ENCODE measurements at regions not wholly inside any gene's neighbourhood (a gene's known extent, or its start where the extent isn't known, plus 50 kb on each side); places are given as distances from the start of the nearest gene placed in this dataset.
A peak's percentile ranks its signal among the peaks of the same experiment; 100 is the strongest.

DNA sequence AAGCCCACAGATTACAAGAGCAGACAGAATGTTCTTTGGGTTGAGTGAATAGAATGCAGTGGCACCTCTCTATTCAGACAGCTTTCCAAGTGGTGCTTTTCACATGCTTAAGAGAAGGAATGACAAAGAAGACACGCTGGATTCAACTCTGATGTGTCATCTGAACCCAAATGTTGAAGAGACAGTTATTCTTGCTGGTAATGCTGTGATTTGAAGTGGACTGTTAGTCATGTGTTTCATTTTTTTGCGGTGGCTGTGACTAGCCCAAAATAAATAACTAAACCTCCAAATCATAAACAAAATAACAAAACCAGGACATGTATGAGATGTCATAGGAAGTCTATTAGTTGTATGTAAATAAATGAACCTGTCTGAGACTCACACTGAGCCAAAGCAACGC, 391.8 kb upstream of the PRICKLE1 start:
- Mint-ChIP-seq H3K4me3 (ENCODE audit: unreplicated experiment) (no peak overlapping the region), H3K4me1 (ENCODE audit: insufficient read depth, unreplicated experiment) (peaks cover 5% of the 10 kb centered on the region), H3K36me3 (ENCODE audit: insufficient read depth, unreplicated experiment) (no peaks in the 10 kb centered on the region), H3K27ac (ENCODE audit: low read depth, unreplicated experiment) (no peak overlapping the region), H3K27me3 (ENCODE audit: insufficient read depth, unreplicated experiment) (no peaks in the 10 kb centered on the region), H3K9me3 (ENCODE audit: unreplicated experiment) (no peaks in the 10 kb centered on the region)
- intact Hi-C loops (cut with micrococcal nuclease), result no loop called here
- DNase-seq (ENCODE audit: unreplicated experiment), result peak; percentile 70
- POLR2A ChIA-PET, result no interaction called here
- CTCF ChIA-PET, result interaction anchor here (0.8 kb wide), 1 partner anchor 499 kb away, joined by 6 read pairs; no protein-coding TSS in a partner anchor
- TF ChIP-seq, protein P1, sequence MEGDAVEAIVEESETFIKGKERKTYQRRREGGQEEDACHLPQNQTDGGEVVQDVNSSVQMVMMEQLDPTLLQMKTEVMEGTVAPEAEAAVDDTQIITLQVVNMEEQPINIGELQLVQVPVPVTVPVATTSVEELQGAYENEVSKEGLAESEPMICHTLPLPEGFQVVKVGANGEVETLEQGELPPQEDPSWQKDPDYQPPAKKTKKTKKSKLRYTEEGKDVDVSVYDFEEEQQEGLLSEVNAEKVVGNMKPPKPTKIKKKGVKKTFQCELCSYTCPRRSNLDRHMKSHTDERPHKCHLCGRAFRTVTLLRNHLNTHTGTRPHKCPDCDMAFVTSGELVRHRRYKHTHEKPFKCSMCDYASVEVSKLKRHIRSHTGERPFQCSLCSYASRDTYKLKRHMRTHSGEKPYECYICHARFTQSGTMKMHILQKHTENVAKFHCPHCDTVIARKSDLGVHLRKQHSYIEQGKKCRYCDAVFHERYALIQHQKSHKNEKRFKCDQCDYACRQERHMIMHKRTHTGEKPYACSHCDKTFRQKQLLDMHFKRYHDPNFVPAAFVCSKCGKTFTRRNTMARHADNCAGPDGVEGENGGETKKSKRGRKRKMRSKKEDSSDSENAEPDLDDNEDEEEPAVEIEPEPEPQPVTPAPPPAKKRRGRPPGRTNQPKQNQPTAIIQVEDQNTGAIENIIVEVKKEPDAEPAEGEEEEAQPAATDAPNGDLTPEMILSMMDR (IDR thresholded peaks at IDR 0.05; ENCODE audit: unreplicated experiment), result no peak
- BruUV-seq (replicated peaks), result no TSS peak

DNA sequence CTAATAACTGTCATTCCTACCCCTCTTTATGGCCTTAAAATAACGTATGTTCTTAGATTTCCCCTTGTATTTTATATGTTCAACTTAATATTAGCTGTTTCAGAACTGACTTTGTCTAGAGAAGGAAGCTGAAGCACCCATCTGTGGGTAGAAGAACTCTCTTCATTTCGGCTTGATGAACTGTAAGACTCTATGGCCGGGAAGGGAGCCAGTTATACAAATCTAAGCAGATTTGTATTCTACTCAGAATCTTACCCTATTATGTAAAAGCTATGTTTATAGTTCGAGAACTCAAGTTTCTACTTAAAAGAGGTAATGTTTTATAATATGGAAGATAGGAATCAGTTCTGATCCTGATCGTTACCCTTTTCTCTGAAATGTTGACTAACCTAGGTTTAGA, 390.9 kb upstream of the PRICKLE1 start:
- H3K4me3 Mint-ChIP-seq (ENCODE audit: unreplicated experiment), result no peak overlapping the region
- no peak for DNase-seq (ENCODE audit: unreplicated experiment)
- ChIA-PET CTCF (interaction anchor here (0.8 kb wide), 1 partner anchor 498 kb away, joined by 6 read pairs; no protein-coding TSS in a partner anchor), POLR2A (no interaction called here)
- intact Hi-C loops (cut with micrococcal nuclease), result no loop called here
- no peaks in the 10 kb centered on the region for H3K36me3 Mint-ChIP-seq (ENCODE audit: insufficient read depth, unreplicated experiment)
- no TSS peak for BruUV-seq (replicated peaks)
- H3K4me1 Mint-ChIP-seq (ENCODE audit: insufficient read depth, unreplicated experiment), result peaks cover 5% of the 10 kb centered on the region
- no peak overlapping the region for H3K27ac Mint-ChIP-seq (ENCODE audit: low read depth, unreplicated experiment)
- H3K9me3 Mint-ChIP-seq (ENCODE audit: unreplicated experiment), result no peaks in the 10 kb centered on the region
- no peaks in the 10 kb centered on the region for H3K27me3 Mint-ChIP-seq (ENCODE audit: insufficient read depth, unreplicated experiment)
- TF ChIP-seq, protein P1 (IDR thresholded peaks at IDR 0.05; ENCODE audit: unreplicated experiment), result no peak

DNA sequence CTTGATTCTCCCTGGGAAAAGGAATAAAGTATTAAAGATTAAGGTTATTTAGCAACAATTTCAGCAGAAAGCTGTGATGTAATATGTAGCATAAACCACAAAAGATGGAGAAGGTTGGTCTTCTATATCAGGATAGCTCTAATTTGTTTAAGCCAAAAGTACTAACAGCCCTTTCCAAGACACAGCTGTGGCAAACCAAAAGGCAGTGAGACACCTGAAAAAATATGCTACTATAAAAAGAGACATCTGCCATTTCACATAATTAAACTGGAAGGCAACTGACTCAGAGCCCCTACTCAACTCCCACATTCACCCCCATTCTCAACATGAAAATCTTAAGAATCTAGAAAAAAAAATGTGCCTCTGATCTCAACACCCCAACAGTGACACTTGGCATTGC, 390.2 kb upstream of the PRICKLE1 start:
- H3K27ac Mint-ChIP-seq (ENCODE audit: low read depth, unreplicated experiment), result no peak overlapping the region
- no peaks in the 10 kb centered on the region for H3K27me3 Mint-ChIP-seq (ENCODE audit: insufficient read depth, unreplicated experiment)
- no TSS peak for BruUV-seq (replicated peaks)
- H3K9me3 Mint-ChIP-seq (ENCODE audit: unreplicated experiment), result no peaks in the 10 kb centered on the region
- TF ChIP-seq, protein P1 (IDR thresholded peaks at IDR 0.05; ENCODE audit: unreplicated experiment), result no peak
- no peak overlapping the region for H3K4me3 Mint-ChIP-seq (ENCODE audit: unreplicated experiment)
- H3K4me1 Mint-ChIP-seq (ENCODE audit: insufficient read depth, unreplicated experiment), result peaks cover 5% of the 10 kb centered on the region
- ChIA-PET POLR2A (no interaction called here), CTCF (no interaction called here)
- DNase-seq (ENCODE audit: unreplicated experiment), result no peak
- intact Hi-C loops (cut with micrococcal nuclease), result no loop called here
- H3K36me3 Mint-ChIP-seq (ENCODE audit: insufficient read depth, unreplicated experiment), result no peaks in the 10 kb centered on the region

DNA sequence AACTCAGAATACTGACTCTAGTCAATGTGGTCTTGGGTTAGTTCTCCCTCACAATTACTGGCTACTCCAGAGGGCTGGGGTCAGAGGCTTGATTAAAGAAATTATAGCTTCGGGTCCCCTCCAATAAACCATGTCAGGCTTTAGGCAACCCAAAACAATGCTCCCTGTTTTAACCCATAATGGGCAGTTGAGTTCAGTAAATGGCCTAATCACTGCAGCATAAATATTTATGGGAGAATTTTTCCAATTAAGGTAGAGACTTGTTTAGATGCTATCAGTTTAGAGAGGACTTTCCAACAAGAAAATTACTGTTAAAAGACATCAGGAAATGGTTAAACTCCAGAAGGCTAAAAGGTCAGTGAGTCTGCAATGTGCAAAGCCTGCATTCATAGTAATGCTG, 389.2 kb upstream of the PRICKLE1 start:
- Mint-ChIP-seq H3K4me3 (ENCODE audit: unreplicated experiment) (no peak overlapping the region), H3K27ac (ENCODE audit: low read depth, unreplicated experiment) (no peak overlapping the region), H3K36me3 (ENCODE audit: insufficient read depth, unreplicated experiment) (no peaks in the 10 kb centered on the region), H3K4me1 (ENCODE audit: insufficient read depth, unreplicated experiment) (peaks cover 5% of the 10 kb centered on the region), H3K9me3 (ENCODE audit: unreplicated experiment) (no peaks in the 10 kb centered on the region), H3K27me3 (ENCODE audit: insufficient read depth, unreplicated experiment) (no peaks in the 10 kb centered on the region)
- intact Hi-C loops (cut with micrococcal nuclease), result no loop called here
- TF ChIP-seq, protein P1 (IDR thresholded peaks at IDR 0.05; ENCODE audit: unreplicated experiment), result no peak
- no TSS peak for BruUV-seq (replicated peaks)
- POLR2A ChIA-PET, result no interaction called here
- CTCF ChIA-PET, result no interaction called here
- DNase-seq (ENCODE audit: unreplicated experiment), result no peak
